ENCODE measurements at regions not wholly inside any gene's neighbourhood (a gene's known extent, or its start where the extent isn't known, plus 50 kb on each side); places are given as distances from the start of the nearest gene placed in this dataset.

GRCh38 chr3:181081930-181082329 lies 92.4 kb upstream of the DNAJC19 start:
- Histone ChIP-seq H2AK5ac (ENCODE audit: low read depth, low read length) (no peak overlapping the region), H3K4ac (replicated peaks; ENCODE audit: insufficient read length, low read depth, low read length) (no peak overlapping the region), H3K9me3 (ENCODE audit: insufficient read depth in 2 of 2, low read depth in 1 of 2, low read length in 1 of 2) (no peaks in the 10 kb centered on the region), H3K23ac (ENCODE audit: insufficient read length) (no peak overlapping the region), H4K20me1 (replicated peaks in 1 of 2; ENCODE audit: control insufficient read depth in 1 of 2, insufficient read depth in 2 of 2, low read length in 2 of 2) (no peaks in the 10 kb centered on the region), H2BK20ac (ENCODE audit: low read length) (no peak overlapping the region), H3K18ac (ENCODE audit: extremely low read depth, low read length) (no peak overlapping the region), H3K9ac (replicated peaks in 1 of 4; ENCODE audit: extremely low read depth in 1 of 4, low read depth in 3 of 4, low read length in 3 of 4) (no peak overlapping the region), H3K79me1 (ENCODE audit: low read depth, low read length) (no peaks in the 10 kb centered on the region), H3K14ac (ENCODE audit: insufficient read length) (no peak overlapping the region), H2AFZ (ENCODE audit: low read length) (no peak overlapping the region), H3K4me2 (ENCODE audit: insufficient read depth in 1 of 2, low read depth in 2 of 2, low read length in 2 of 2) (no peak overlapping the region), H3K27me3 (replicated peaks in 1 of 4; ENCODE audit: control insufficient read depth in 3 of 4, extremely low read depth in 1 of 4, insufficient read depth in 3 of 4, low read length in 3 of 4) (no peaks in the 10 kb centered on the region), H2BK120ac (replicated peaks; ENCODE audit: low read depth, low read length) (no peak overlapping the region), H3K79me2 (ENCODE audit: control insufficient read depth in 1 of 2, insufficient read depth in 2 of 2, low read length in 2 of 2) (no peaks in the 10 kb centered on the region), H3K36me3 (ENCODE audit: control insufficient read depth in 2 of 4, insufficient read depth in 4 of 4, low read length in 3 of 4) (no peaks in the 10 kb centered on the region), H4K91ac (replicated peaks; ENCODE audit: insufficient read length, low read length) (no peak overlapping the region), H3K27ac (ENCODE audit: low read depth, low read length) (no peak overlapping the region), H3K23me2 (ENCODE audit: low read depth, low read length) (no peaks in the 10 kb centered on the region), H2BK5ac (ENCODE audit: low read depth, low read length) (no peak overlapping the region), H2BK15ac (ENCODE audit: low read length) (no peak overlapping the region), H4K5ac (ENCODE audit: insufficient read length, low read depth, low read length) (no peak overlapping the region), H4K8ac (ENCODE audit: extremely low read depth, insufficient read depth, low read length) (no peak overlapping the region), H3K4me1 (replicated peaks in 1 of 4; ENCODE audit: control insufficient read depth in 3 of 4, insufficient read depth in 4 of 4, low read length in 3 of 4) (no peaks in the 10 kb centered on the region), H3K56ac (replicated peaks; ENCODE audit: insufficient read length, low read depth, low read length) (no peak overlapping the region), H2BK12ac (ENCODE audit: low read depth, low read length) (no peak overlapping the region), H3K4me3 (ENCODE audit: extremely low read depth in 1 of 4, insufficient read depth in 2 of 4, low read depth in 3 of 4, low read length in 4 of 4) (no peak overlapping the region)
- CTCF ChIA-PET (ENCODE audit: partially characterized antibody): interaction anchor here (0.5 to 0.6 kb wide), 2 partner anchors 23 to 57 kb away, joined by 3 read pairs; no protein-coding TSS in a partner anchor
- POLR2A ChIA-PET (ENCODE audit: partially characterized antibody): no interaction called here
- no peak for FAIRE-seq
- WGBS, 2 experiments (ENCODE audit: extremely low coverage in 1 of 2, insufficient coverage in 1 of 2, insufficient read length in 1 of 2, insufficient replicate concordance in 2 of 2, low coverage in 1 of 2, low lambda C conversion rate in 2 of 2, missing lambda C conversion rate in 1 of 2): 93% methylated on average over 3 of the region's 3 CpGs; no CpG with 5 or more reads in 1 of the 2 experiments
- no peak for TF ChIP-seq FOSL1 (IDR thresholded peaks at IDR 0.05; ENCODE audit: insufficient read depth, low read depth, low read length)
- no peak for TF ChIP-seq CBX8 (IDR thresholded peaks at IDR 0.05; ENCODE audit: borderline replicate concordance, low read depth, low read length)
- no peak for DNase-seq (ENCODE audit: low read depth in 1 of 2, low spot score in 2 of 2)
